ENCODE measurements at regions not wholly inside any gene's neighbourhood (a gene's known extent, or its start where the extent isn't known, plus 50 kb on each side); places are given as distances from the start of the nearest gene placed in this dataset.

GRCh38 chr12:59076622-59077021 lies 156.3 kb upstream of the LRIG3 start:
- TF ChIP-seq CTCF (conservative IDR thresholded peaks at IDR 0.05 in 1 of 2, IDR thresholded peaks at IDR 0.05 in 1 of 2; ENCODE audit: low read depth in 1 of 2, low read length in 2 of 2) = no peak
- TF ChIP-seq EZH2 (IDR thresholded peaks at IDR 0.05; ENCODE audit: low read length, missing control alignments) = no peak
